Activated naive CD8-positive, alpha-beta T cell treated with anti-CD3 and anti-CD28 coated beads, Interleukin-2, amount 10 ng/mL, durations not matched to agents 7 days and 5 days (primary cell): ENCODE measurements at regions not wholly inside any gene's neighbourhood (a gene's known extent, or its start where the extent isn't known, plus 50 kb on each side); places are given as distances from the start of the nearest gene placed in this dataset.
"Not testable (repeated sequence)": the region's sequence is repeated elsewhere in the genome, so short reads cannot be mapped to it uniquely, and the experiment has no call there.

Experiments
- ATAC-seq: fragments of 150-1000 bp; cut with Tn5 transposase; one replicate; pipeline ENCODE4 v1.10.0; 2021; ENCODE audit warnings: low read depth, moderate library complexity
- POLR2A ChIA-PET: fragments of 350-600 bp; sonication (Branson Sonifier 250); formaldehyde crosslinking; loops from one replicate; lab custom pipeline; 2021; ENCODE audit warnings: antibody characterized with exemption; lab: Charles Lee
- DNase-seq: peaks from one replicate; pipeline ENCODE4 v3.0.0; 2021
- H3K27ac Mint-ChIP-seq: one replicate; pipeline ENCODE4 v1.8.0; 2022; ENCODE audit warnings: mild to moderate bottlenecking, mixed read lengths
- H3K27me3 Mint-ChIP-seq: one replicate; pipeline ENCODE4 v1.8.0; 2022; ENCODE audit warnings: mild to moderate bottlenecking, moderate library complexity, mixed read lengths
- H3K36me3 Mint-ChIP-seq: one replicate; pipeline ENCODE4 v1.8.0; 2021; ENCODE audit warnings: mild to moderate bottlenecking, mixed read lengths
- H3K4me1 Mint-ChIP-seq: one replicate; pipeline ENCODE4 v1.8.0; 2021; ENCODE audit warnings: mixed read lengths
- H3K4me3 Mint-ChIP-seq: one replicate; pipeline ENCODE4 v1.8.0; 2022; ENCODE audit warnings: mild to moderate bottlenecking, moderate library complexity, mixed read lengths
- H3K9me3 Mint-ChIP-seq: one replicate; pipeline ENCODE4 v1.8.0; 2021; ENCODE audit warnings: mixed read lengths

- Mint-ChIP-seq H3K27ac (no peak overlapping the region), H3K27me3 (no peaks in the 10 kb centered on the region), H3K4me1 (no peaks in the 10 kb centered on the region), H3K4me3 (no peak overlapping the region), H3K9me3 (no peaks in the 10 kb centered on the region), H3K36me3 (no peaks in the 10 kb centered on the region)
- DNase-seq (no peak), ATAC-seq (no peak)
- POLR2A ChIA-PET: no interaction called here
Measured at GRCh38 chr6:113358063-113358583, 499.0 kb upstream of the MARCKS start.

- no peaks in the 10 kb centered on the region for H3K27me3 Mint-ChIP-seq
- no peak overlapping the region for H3K4me3 Mint-ChIP-seq
- POLR2A ChIA-PET: no interaction called here
- no peak for ATAC-seq
- H3K27ac Mint-ChIP-seq: no peak overlapping the region
- no peaks in the 10 kb centered on the region for H3K9me3 Mint-ChIP-seq
- H3K36me3 Mint-ChIP-seq: no peaks in the 10 kb centered on the region
- no peak for DNase-seq
- H3K4me1 Mint-ChIP-seq: no peaks in the 10 kb centered on the region
Measured at GRCh38 chr6:113359155-113360140, 497.7 kb upstream of the MARCKS start.

GRCh38 chr6:113361014-113361645 is 496.0 kb upstream of the MARCKS start:
- POLR2A ChIA-PET: no interaction called here
- H3K36me3 Mint-ChIP-seq: no peaks in the 10 kb centered on the region
- ATAC-seq (no peak), DNase-seq (no peak)
- H3K27me3 Mint-ChIP-seq: no peaks in the 10 kb centered on the region
- no peaks in the 10 kb centered on the region for H3K9me3 Mint-ChIP-seq
- no peak overlapping the region for H3K4me3 Mint-ChIP-seq
- H3K4me1 Mint-ChIP-seq: no peaks in the 10 kb centered on the region
- no peak overlapping the region for H3K27ac Mint-ChIP-seq

GRCh38 chr6:113362301-113363047 is 494.7 kb upstream of the MARCKS start:
- no peak overlapping the region for H3K4me3 Mint-ChIP-seq
- no peaks in the 10 kb centered on the region for H3K9me3 Mint-ChIP-seq
- no peak overlapping the region for H3K27ac Mint-ChIP-seq
- H3K36me3 Mint-ChIP-seq: no peaks in the 10 kb centered on the region
- no peaks in the 10 kb centered on the region for H3K27me3 Mint-ChIP-seq
- DNase-seq (no peak), ATAC-seq (no peak)
- POLR2A ChIA-PET: no interaction called here
- H3K4me1 Mint-ChIP-seq: no peaks in the 10 kb centered on the region

GRCh38 chr6:113363048-113363798 is 493.9 kb upstream of the MARCKS start:
- ATAC-seq (no peak), DNase-seq (no peak)
- Mint-ChIP-seq H3K4me3 (no peak overlapping the region), H3K27ac (no peak overlapping the region), H3K27me3 (no peaks in the 10 kb centered on the region), H3K36me3 (no peaks in the 10 kb centered on the region), H3K4me1 (no peaks in the 10 kb centered on the region), H3K9me3 (no peaks in the 10 kb centered on the region)
- POLR2A ChIA-PET: no interaction called here

- no peak overlapping the region for H3K4me3 Mint-ChIP-seq
- no peaks in the 10 kb centered on the region for H3K27me3 Mint-ChIP-seq
- ATAC-seq: no peak
- no peaks in the 10 kb centered on the region for H3K36me3 Mint-ChIP-seq
- H3K9me3 Mint-ChIP-seq: no peaks in the 10 kb centered on the region
- no peak for DNase-seq
- H3K27ac Mint-ChIP-seq: no peak overlapping the region
- POLR2A ChIA-PET: no interaction called here
- H3K4me1 Mint-ChIP-seq: no peaks in the 10 kb centered on the region
Measured at GRCh38 chr6:113363866-113364265, 493.3 kb upstream of the MARCKS start.

- Mint-ChIP-seq H3K27me3 (peaks cover 2% of the 10 kb centered on the region), H3K36me3 (no peaks in the 10 kb centered on the region), H3K4me3 (no peak overlapping the region), H3K27ac (no peak overlapping the region), H3K9me3 (no peaks in the 10 kb centered on the region), H3K4me1 (no peaks in the 10 kb centered on the region)
- DNase-seq (no peak), ATAC-seq (no peak)
- POLR2A ChIA-PET: no interaction called here
Measured at GRCh38 chr6:113364766-113365165, 492.4 kb upstream of the MARCKS start.

- POLR2A ChIA-PET: no interaction called here
- no peaks in the 10 kb centered on the region for H3K9me3 Mint-ChIP-seq
- no peaks in the 10 kb centered on the region for H3K36me3 Mint-ChIP-seq
- H3K27me3 Mint-ChIP-seq: peaks cover 2% of the 10 kb centered on the region
- no peak for DNase-seq
- ATAC-seq: no peak
- H3K4me3 Mint-ChIP-seq: no peak overlapping the region
- no peaks in the 10 kb centered on the region for H3K4me1 Mint-ChIP-seq
- no peak overlapping the region for H3K27ac Mint-ChIP-seq
Measured at GRCh38 chr6:113365191-113365590, 492.0 kb upstream of the MARCKS start.

- Mint-ChIP-seq H3K27ac (no peak overlapping the region), H3K27me3 (peaks cover 2% of the 10 kb centered on the region), H3K4me3 (no peak overlapping the region), H3K36me3 (no peaks in the 10 kb centered on the region), H3K9me3 (no peaks in the 10 kb centered on the region), H3K4me1 (no peaks in the 10 kb centered on the region)
- no peak for DNase-seq
- ATAC-seq: no peak
- POLR2A ChIA-PET: no interaction called here
Measured at GRCh38 chr6:113366505-113366904, 490.6 kb upstream of the MARCKS start.

- Mint-ChIP-seq H3K4me1 (no peaks in the 10 kb centered on the region), H3K4me3 (no peak overlapping the region), H3K9me3 (no peaks in the 10 kb centered on the region), H3K27ac (no peak overlapping the region), H3K27me3 (peaks cover 2% of the 10 kb centered on the region), H3K36me3 (no peaks in the 10 kb centered on the region)
- DNase-seq (no peak), ATAC-seq (no peak)
- POLR2A ChIA-PET: no interaction called here
Measured at GRCh38 chr6:113370508-113371502, 486.3 kb upstream of the MARCKS start.

- H3K4me1 Mint-ChIP-seq, H3K27ac Mint-ChIP-seq, ATAC-seq, POLR2A ChIA-PET, H3K9me3 Mint-ChIP-seq, H3K4me3 Mint-ChIP-seq, H3K27me3 Mint-ChIP-seq, H3K36me3 Mint-ChIP-seq, DNase-seq: not testable (repeated sequence)
Measured at GRCh38 chr6:113375466-113375865, 481.7 kb upstream of the MARCKS start.
